ENCODE measurements at regions not wholly inside any gene's neighbourhood (a gene's known extent, or its start where the extent isn't known, plus 50 kb on each side); places are given as distances from the start of the nearest gene placed in this dataset.

DNA sequence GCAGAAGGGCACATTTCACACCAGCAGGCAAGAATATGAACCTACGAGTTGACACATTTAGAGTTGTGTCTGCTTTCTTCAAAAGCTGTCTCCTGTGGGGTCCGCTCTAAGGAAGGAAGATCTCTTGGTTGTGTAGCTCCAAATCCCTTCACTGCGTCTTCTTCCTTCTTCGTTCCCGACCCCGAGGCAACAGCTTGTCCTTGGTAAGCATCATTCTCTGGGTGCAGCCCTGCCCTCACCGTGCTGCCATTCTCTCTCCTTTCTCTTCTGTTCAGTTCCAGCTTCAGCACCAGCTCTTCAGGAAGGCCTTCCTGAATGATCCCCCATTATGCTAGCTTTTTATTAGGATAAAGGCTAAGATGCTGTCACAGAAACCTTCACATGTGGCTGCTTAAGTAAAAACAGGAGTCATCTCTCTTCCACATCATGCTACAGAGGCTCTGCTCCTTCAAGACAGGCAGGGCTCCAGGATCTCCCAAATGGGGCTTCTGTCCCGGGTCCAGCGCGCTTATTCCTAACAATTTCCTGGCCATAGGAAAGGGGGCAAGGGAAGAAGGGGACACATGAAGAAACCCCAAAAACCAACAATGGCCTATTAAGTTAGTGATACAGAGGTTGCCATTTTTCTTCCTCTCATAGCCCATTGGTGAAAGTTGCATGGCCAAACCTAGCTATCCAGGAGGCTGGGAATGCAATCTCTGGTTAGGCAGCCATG is 52.2 kb upstream of the SHH start:
- Histone ChIP-seq H3K36me3 (ENCODE audit: insufficient read depth) (no peaks in the 10 kb centered on the region; the same call in 1 of the 2 replicates), H3K9me2 (ENCODE audit: insufficient read depth) (no peaks in the 10 kb centered on the region), H3K27ac (ENCODE audit: low read depth) (no peak overlapping the region), H4K20me1 (replicated peaks; ENCODE audit: insufficient read depth) (no peaks in the 10 kb centered on the region), H3K4me3 (no peak overlapping the region), H3K27me3 (ENCODE audit: insufficient read depth) (no peaks in the 10 kb centered on the region), H3F3A (replicated peaks; ENCODE audit: low read depth) (no peaks in the 10 kb centered on the region), H3K4me1 (ENCODE audit: insufficient read depth) (no peaks in the 10 kb centered on the region), H2AFZ (no peak overlapping the region), H3K4me2 (no peak overlapping the region), H3K79me2 (replicated peaks; ENCODE audit: insufficient read depth) (no peaks in the 10 kb centered on the region)
- ATAC-seq (no peak), DNase-seq (ENCODE audit: low spot score) (no peak)
- Mint-ChIP-seq H3K4me3 (no peak overlapping the region), H3K27ac (no peak overlapping the region), H3K36me3 (ENCODE audit: low read depth) (no peaks in the 10 kb centered on the region), H3K4me1 (no peaks in the 10 kb centered on the region), H3K27me3 (ENCODE audit: insufficient read depth, low read depth, poor library complexity) (peaks cover 5% of the 10 kb centered on the region), H3K9me3 (peaks cover 6% of the 10 kb centered on the region; the same call in 2 of the 3 replicates)
- TF ChIP-seq CREB1 (CRISPR knock-in tag; IDR thresholded peaks at IDR 0.05; ENCODE audit: low read depth) (no peak), POLR2AphosphoS5 (IDR thresholded peaks at IDR 0.05; ENCODE audit: low read depth) (no peak), NANOG (IDR thresholded peaks at IDR 0.05; ENCODE audit: borderline replicate concordance) (no peak), JUNB (IDR thresholded peaks at IDR 0.05; ENCODE audit: unreplicated experiment) (no peak), ZNF331 (CRISPR knock-in tag; IDR thresholded peaks at IDR 0.05; ENCODE audit: low read depth) (no peak), STAT1 (IDR thresholded peaks at IDR 0.05; ENCODE audit: unreplicated experiment) (no peak), REST (IDR thresholded peaks at IDR 0.05; ENCODE audit: unreplicated experiment) (no peak), EZH2phosphoT487 (IDR thresholded peaks at IDR 0.05; ENCODE audit: unreplicated experiment) (no peak), ZNF114 (CRISPR knock-in tag; IDR thresholded peaks at IDR 0.05) (no peak), CTCF (conservative IDR thresholded peaks at IDR 0.05; ENCODE audit: low read depth in 2 of 2) (no peak), EZH2 (IDR thresholded peaks at IDR 0.05; ENCODE audit: low read depth, unreplicated experiment) (no peak)
- TF ChIP-seq, protein P1, sequence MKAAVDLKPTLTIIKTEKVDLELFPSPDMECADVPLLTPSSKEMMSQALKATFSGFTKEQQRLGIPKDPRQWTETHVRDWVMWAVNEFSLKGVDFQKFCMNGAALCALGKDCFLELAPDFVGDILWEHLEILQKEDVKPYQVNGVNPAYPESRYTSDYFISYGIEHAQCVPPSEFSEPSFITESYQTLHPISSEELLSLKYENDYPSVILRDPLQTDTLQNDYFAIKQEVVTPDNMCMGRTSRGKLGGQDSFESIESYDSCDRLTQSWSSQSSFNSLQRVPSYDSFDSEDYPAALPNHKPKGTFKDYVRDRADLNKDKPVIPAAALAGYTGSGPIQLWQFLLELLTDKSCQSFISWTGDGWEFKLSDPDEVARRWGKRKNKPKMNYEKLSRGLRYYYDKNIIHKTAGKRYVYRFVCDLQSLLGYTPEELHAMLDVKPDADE (IDR thresholded peaks at IDR 0.05) = no peak
- TF ChIP-seq, protein P2, sequence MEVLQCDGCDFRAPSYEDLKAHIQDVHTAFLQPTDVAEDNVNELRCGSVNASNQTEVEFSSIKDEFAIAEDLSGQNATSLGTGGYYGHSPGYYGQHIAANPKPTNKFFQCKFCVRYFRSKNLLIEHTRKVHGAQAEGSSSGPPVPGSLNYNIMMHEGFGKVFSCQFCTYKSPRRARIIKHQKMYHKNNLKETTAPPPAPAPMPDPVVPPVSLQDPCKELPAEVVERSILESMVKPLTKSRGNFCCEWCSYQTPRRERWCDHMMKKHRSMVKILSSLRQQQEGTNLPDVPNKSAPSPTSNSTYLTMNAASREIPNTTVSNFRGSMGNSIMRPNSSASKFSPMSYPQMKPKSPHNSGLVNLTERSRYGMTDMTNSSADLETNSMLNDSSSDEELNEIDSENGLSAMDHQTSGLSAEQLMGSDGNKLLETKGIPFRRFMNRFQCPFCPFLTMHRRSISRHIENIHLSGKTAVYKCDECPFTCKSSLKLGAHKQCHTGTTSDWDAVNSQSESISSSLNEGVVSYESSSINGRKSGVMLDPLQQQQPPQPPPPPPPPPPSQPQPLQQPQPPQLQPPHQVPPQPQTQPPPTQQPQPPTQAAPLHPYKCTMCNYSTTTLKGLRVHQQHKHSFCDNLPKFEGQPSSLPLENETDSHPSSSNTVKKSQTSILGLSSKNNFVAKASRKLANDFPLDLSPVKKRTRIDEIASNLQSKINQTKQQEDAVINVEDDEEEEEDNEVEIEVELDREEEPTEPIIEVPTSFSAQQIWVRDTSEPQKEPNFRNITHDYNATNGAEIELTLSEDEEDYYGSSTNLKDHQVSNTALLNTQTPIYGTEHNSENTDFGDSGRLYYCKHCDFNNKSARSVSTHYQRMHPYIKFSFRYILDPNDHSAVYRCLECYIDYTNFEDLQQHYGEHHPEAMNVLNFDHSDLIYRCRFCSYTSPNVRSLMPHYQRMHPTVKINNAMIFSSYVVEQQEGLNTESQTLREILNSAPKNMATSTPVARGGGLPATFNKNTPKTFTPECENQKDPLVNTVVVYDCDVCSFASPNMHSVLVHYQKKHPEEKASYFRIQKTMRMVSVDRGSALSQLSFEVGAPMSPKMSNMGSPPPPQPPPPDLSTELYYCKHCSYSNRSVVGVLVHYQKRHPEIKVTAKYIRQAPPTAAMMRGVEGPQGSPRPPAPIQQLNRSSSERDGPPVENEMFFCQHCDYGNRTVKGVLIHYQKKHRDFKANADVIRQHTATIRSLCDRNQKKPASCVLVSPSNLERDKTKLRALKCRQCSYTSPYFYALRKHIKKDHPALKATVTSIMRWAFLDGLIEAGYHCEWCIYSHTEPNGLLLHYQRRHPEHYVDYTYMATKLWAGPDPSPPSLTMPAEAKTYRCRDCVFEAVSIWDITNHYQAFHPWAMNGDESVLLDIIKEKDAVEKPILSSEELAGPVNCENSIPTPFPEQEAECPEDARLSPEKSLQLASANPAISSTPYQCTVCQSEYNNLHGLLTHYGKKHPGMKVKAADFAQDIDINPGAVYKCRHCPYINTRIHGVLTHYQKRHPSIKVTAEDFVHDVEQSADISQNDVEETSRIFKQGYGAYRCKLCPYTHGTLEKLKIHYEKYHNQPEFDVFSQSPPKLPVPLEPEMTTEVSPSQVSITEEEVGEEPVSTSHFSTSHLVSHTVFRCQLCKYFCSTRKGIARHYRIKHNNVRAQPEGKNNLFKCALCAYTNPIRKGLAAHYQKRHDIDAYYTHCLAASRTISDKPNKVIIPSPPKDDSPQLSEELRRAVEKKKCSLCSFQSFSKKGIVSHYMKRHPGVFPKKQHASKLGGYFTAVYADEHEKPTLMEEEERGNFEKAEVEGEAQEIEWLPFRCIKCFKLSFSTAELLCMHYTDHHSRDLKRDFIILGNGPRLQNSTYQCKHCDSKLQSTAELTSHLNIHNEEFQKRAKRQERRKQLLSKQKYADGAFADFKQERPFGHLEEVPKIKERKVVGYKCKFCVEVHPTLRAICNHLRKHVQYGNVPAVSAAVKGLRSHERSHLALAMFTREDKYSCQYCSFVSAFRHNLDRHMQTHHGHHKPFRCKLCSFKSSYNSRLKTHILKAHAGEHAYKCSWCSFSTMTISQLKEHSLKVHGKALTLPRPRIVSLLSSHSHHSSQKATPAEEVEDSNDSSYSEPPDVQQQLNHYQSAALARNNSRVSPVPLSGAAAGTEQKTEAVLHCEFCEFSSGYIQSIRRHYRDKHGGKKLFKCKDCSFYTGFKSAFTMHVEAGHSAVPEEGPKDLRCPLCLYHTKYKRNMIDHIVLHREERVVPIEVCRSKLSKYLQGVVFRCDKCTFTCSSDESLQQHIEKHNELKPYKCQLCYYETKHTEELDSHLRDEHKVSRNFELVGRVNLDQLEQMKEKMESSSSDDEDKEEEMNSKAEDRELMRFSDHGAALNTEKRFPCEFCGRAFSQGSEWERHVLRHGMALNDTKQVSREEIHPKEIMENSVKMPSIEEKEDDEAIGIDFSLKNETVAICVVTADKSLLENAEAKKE (CRISPR knock-in tag; IDR thresholded peaks at IDR 0.05) = no peak

Measured in GM23338 (cell line).